ENCODE measurements at regions not wholly inside any gene's neighbourhood (a gene's known extent, or its start where the extent isn't known, plus 50 kb on each side); places are given as distances from the start of the nearest gene placed in this dataset.

GRCh38 chr4:95627024-95627605 lies 78.3 kb upstream of the UNC5C start:
- no peak overlapping the region for H3K4me3 ChIP-seq (replicated peaks in 1 of 2; ENCODE audit: low read depth in 1 of 2, low read length in 2 of 2)
- H4K20me1 ChIP-seq (ENCODE audit: insufficient read depth), result no peaks in the 10 kb centered on the region
- DNase-seq (ENCODE audit: low read depth, low spot score) (no peak), ATAC-seq (no peak)
- H3K9me3 ChIP-seq (ENCODE audit: control insufficient read depth in 1 of 2, insufficient read depth in 1 of 2, low read depth in 1 of 2, low read length in 2 of 2), result no peaks in the 10 kb centered on the region
- ChIA-PET POLR2A (no interaction called here), CTCF (no interaction called here), RAD21 (ENCODE audit: low non-redundant PET in 1 of 2, low total read pairs in 2 of 2, uncharacterized antibody in 2 of 2, unreplicated experiment in 2 of 2) (no interaction called here)
- TF ChIP-seq CEBPB (IDR thresholded peaks at IDR 0.05; ENCODE audit: low read depth) (no peak), ZNF274 (IDR thresholded peaks at IDR 0.05; ENCODE audit: low read depth, low read length) (no peak), ELF1 (IDR thresholded peaks at IDR 0.05; ENCODE audit: borderline replicate concordance, low read depth) (no peak), RAD21 (IDR thresholded peaks at IDR 0.05; ENCODE audit: low read depth) (no peak)
- no peaks in the 10 kb centered on the region for H3K79me2 ChIP-seq (ENCODE audit: insufficient read depth, low read length)
- no peaks in the 10 kb centered on the region for H3K9me2 ChIP-seq (ENCODE audit: insufficient read depth)
- H3K4me1 ChIP-seq (ENCODE audit: control insufficient read depth in 1 of 2, insufficient read depth in 2 of 2, low read length in 2 of 2), result no peaks in the 10 kb centered on the region
- no peak overlapping the region for H2AFZ ChIP-seq (ENCODE audit: low read depth, low read length, poor library complexity, severe bottlenecking)
- no peak overlapping the region for H3K9ac ChIP-seq (ENCODE audit: low read length)
- H3K36me3 ChIP-seq (ENCODE audit: control insufficient read depth in 1 of 2, insufficient read depth in 2 of 2, low read length in 2 of 2), result no peaks in the 10 kb centered on the region
- intact Hi-C loops (cut with micrococcal nuclease), result no loop called here
- H3K27me3 ChIP-seq (ENCODE audit: insufficient read depth, low read length), result no peaks in the 10 kb centered on the region
- BruUV-seq (replicated peaks), result no TSS peak
- no peak overlapping the region for H3K4me2 ChIP-seq (ENCODE audit: low read length)
- no peak overlapping the region for H3K27ac ChIP-seq (ENCODE audit: low read depth, low read length)

GRCh38 chr4:95625020-95625419 lies 76.2 kb upstream of the UNC5C start:
- Histone ChIP-seq H3K27ac (ENCODE audit: low read depth, low read length) (no peak overlapping the region), H3K9me3 (ENCODE audit: control insufficient read depth in 1 of 2, insufficient read depth in 1 of 2, low read depth in 1 of 2, low read length in 2 of 2) (no peaks in the 10 kb centered on the region), H3K79me2 (ENCODE audit: insufficient read depth, low read length) (no peaks in the 10 kb centered on the region), H3K9me2 (ENCODE audit: insufficient read depth) (no peaks in the 10 kb centered on the region), H4K20me1 (ENCODE audit: insufficient read depth) (no peaks in the 10 kb centered on the region), H3K4me1 (ENCODE audit: control insufficient read depth in 1 of 2, insufficient read depth in 2 of 2, low read length in 2 of 2) (no peaks in the 10 kb centered on the region), H3K9ac (ENCODE audit: low read length) (no peak overlapping the region), H3K4me3 (replicated peaks in 1 of 2; ENCODE audit: low read depth in 1 of 2, low read length in 2 of 2) (no peak overlapping the region), H3K27me3 (ENCODE audit: insufficient read depth, low read length) (no peaks in the 10 kb centered on the region), H3K36me3 (ENCODE audit: control insufficient read depth in 1 of 2, insufficient read depth in 2 of 2, low read length in 2 of 2) (no peaks in the 10 kb centered on the region), H3K4me2 (ENCODE audit: low read length) (no peak overlapping the region), H2AFZ (ENCODE audit: low read depth, low read length, poor library complexity, severe bottlenecking) (no peak overlapping the region)
- CTCF ChIA-PET, result no interaction called here
- POLR2A ChIA-PET, result no interaction called here
- BruUV-seq (replicated peaks), result no TSS peak
- ATAC-seq (no peak), DNase-seq (ENCODE audit: low read depth, low spot score) (no peak)
- RAD21 ChIA-PET (ENCODE audit: low non-redundant PET in 1 of 2, low total read pairs in 2 of 2, uncharacterized antibody in 2 of 2, unreplicated experiment in 2 of 2), result no interaction called here
- intact Hi-C loops (cut with micrococcal nuclease), result no loop called here
- TF ChIP-seq JUND (IDR thresholded peaks at IDR 0.05) (no peak), YY1 (IDR thresholded peaks at IDR 0.05; ENCODE audit: extremely low read depth, insufficient replicate concordance, low read depth, low read length) (no peak), SIN3A (IDR thresholded peaks at IDR 0.05; ENCODE audit: low read depth) (no peak), EZH2 (IDR thresholded peaks at IDR 0.05) (no peak), POLR2AphosphoS5 (IDR thresholded peaks at IDR 0.05; ENCODE audit: low read depth, low read length) (no peak), POLR2A (IDR thresholded peaks at IDR 0.05; ENCODE audit: borderline replicate concordance, extremely low read depth, insufficient read depth, insufficient read length) (no peak), FOSL1 (IDR thresholded peaks at IDR 0.05; ENCODE audit: low read depth) (no peak), RAD21 (IDR thresholded peaks at IDR 0.05; ENCODE audit: low read depth) (no peak), CEBPB (IDR thresholded peaks at IDR 0.05; ENCODE audit: low read depth) (no peak), ZNF274 (IDR thresholded peaks at IDR 0.05; ENCODE audit: low read depth, low read length) (no peak), ZFX (IDR thresholded peaks at IDR 0.05) (no peak), EZH2phosphoT487 (IDR thresholded peaks at IDR 0.05; ENCODE audit: borderline replicate concordance) (no peak), ATF3 (IDR thresholded peaks at IDR 0.05) (no peak)
- TF ChIP-seq, protein P1, sequence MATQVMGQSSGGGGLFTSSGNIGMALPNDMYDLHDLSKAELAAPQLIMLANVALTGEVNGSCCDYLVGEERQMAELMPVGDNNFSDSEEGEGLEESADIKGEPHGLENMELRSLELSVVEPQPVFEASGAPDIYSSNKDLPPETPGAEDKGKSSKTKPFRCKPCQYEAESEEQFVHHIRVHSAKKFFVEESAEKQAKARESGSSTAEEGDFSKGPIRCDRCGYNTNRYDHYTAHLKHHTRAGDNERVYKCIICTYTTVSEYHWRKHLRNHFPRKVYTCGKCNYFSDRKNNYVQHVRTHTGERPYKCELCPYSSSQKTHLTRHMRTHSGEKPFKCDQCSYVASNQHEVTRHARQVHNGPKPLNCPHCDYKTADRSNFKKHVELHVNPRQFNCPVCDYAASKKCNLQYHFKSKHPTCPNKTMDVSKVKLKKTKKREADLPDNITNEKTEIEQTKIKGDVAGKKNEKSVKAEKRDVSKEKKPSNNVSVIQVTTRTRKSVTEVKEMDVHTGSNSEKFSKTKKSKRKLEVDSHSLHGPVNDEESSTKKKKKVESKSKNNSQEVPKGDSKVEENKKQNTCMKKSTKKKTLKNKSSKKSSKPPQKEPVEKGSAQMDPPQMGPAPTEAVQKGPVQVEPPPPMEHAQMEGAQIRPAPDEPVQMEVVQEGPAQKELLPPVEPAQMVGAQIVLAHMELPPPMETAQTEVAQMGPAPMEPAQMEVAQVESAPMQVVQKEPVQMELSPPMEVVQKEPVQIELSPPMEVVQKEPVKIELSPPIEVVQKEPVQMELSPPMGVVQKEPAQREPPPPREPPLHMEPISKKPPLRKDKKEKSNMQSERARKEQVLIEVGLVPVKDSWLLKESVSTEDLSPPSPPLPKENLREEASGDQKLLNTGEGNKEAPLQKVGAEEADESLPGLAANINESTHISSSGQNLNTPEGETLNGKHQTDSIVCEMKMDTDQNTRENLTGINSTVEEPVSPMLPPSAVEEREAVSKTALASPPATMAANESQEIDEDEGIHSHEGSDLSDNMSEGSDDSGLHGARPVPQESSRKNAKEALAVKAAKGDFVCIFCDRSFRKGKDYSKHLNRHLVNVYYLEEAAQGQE (IDR thresholded peaks at IDR 0.05; ENCODE audit: low read depth), result no peak
- TF ChIP-seq, protein P2, sequence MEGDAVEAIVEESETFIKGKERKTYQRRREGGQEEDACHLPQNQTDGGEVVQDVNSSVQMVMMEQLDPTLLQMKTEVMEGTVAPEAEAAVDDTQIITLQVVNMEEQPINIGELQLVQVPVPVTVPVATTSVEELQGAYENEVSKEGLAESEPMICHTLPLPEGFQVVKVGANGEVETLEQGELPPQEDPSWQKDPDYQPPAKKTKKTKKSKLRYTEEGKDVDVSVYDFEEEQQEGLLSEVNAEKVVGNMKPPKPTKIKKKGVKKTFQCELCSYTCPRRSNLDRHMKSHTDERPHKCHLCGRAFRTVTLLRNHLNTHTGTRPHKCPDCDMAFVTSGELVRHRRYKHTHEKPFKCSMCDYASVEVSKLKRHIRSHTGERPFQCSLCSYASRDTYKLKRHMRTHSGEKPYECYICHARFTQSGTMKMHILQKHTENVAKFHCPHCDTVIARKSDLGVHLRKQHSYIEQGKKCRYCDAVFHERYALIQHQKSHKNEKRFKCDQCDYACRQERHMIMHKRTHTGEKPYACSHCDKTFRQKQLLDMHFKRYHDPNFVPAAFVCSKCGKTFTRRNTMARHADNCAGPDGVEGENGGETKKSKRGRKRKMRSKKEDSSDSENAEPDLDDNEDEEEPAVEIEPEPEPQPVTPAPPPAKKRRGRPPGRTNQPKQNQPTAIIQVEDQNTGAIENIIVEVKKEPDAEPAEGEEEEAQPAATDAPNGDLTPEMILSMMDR (IDR thresholded peaks at IDR 0.05 in 2 of 3, conservative IDR thresholded peaks at IDR 0.05 in 1 of 3; ENCODE audit: borderline replicate concordance in 1 of 3, insufficient read depth in 1 of 3, low read depth in 2 of 3, low read length in 2 of 3), result no peak
